Testis (tissue), 2 donors: ENCODE measurements at regions not wholly inside any gene's neighbourhood (a gene's known extent, or its start where the extent isn't known, plus 50 kb on each side); places are given as distances from the start of the nearest gene placed in this dataset.

ENCODE experiments used
- POLR2A ChIP-seq: fragments of 450-650 bp; IDR thresholded peaks from one replicate; pipeline ENCODE4 v1.6.1; 2017; ENCODE audit warnings: antibody characterized with exemption, mild to moderate bottlenecking, moderate library complexity
- TF ChIP-seq, protein P1 (sequence below), 3 experiments: fragments of 450-650 bp in 2 of 3; fragments of 200-600 bp in 1 of 3; sonication (generic) in 1 of 3; IDR thresholded peaks; one replicate each; pipeline ENCODE4 v1.5.1; 2016 to 2019; ENCODE audit warnings: antibody characterized with exemption in 3 of 3, mild to moderate bottlenecking in 2 of 3, moderate library complexity in 1 of 3

DNA sequence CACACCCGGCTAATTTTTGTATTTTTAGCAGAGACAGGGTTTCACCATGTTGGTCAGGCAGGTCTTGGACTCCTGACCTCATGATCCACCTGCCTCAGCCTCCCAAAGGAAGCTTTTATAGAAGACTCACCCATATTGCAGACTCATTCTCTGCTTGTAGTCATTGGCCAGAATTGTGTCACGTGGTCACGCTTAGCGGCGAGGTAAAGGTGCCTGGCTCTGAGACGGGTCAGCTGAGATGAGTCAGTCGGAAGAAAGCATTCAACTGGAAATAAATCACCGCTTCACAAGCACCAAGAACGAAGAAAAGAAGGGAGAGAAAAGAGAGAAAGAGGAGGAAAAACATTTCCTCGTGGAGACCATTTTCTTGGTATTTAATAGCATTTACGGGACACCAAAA is 218.8 kb upstream of the NOCT start:
- TF ChIP-seq, protein P1, sequence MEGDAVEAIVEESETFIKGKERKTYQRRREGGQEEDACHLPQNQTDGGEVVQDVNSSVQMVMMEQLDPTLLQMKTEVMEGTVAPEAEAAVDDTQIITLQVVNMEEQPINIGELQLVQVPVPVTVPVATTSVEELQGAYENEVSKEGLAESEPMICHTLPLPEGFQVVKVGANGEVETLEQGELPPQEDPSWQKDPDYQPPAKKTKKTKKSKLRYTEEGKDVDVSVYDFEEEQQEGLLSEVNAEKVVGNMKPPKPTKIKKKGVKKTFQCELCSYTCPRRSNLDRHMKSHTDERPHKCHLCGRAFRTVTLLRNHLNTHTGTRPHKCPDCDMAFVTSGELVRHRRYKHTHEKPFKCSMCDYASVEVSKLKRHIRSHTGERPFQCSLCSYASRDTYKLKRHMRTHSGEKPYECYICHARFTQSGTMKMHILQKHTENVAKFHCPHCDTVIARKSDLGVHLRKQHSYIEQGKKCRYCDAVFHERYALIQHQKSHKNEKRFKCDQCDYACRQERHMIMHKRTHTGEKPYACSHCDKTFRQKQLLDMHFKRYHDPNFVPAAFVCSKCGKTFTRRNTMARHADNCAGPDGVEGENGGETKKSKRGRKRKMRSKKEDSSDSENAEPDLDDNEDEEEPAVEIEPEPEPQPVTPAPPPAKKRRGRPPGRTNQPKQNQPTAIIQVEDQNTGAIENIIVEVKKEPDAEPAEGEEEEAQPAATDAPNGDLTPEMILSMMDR (IDR thresholded peaks at IDR 0.05), result no peak
- no peak for TF ChIP-seq POLR2A
